Smooth muscle cell (in vitro differentiated cells): ENCODE measurements at regions not wholly inside any gene's neighbourhood (a gene's known extent, or its start where the extent isn't known, plus 50 kb on each side); places are given as distances from the start of the nearest gene placed in this dataset.

Experiments
- DNase-seq: peaks from one replicate; lab custom pipeline; 2025; ENCODE audit not compliant: unreplicated experiment; lab: John Stamatoyannopoulos, UW
- H2AFZ ChIP-seq: fragments of 200-600 bp; sonication (generic); 2 replicates; pipeline ENCODE4 v1.6.0; 2016; ENCODE audit warnings: antibody characterized with exemption, low read depth, mild to moderate bottlenecking
- H3F3A ChIP-seq: fragments of 200-600 bp; sonication (generic); 2 replicates; pipeline ENCODE4 v1.6.0; 2017; ENCODE audit warnings: antibody characterized with exemption, low read depth
- H3K27ac ChIP-seq: fragments of 200-600 bp; sonication (generic); 2 replicates; pipeline ENCODE4 v1.5.1; 2016; ENCODE audit warnings: low read depth, mild to moderate bottlenecking
- H3K27me3 ChIP-seq: fragments of 200-600 bp; sonication (generic); 2 replicates; pipeline ENCODE4 v1.6.1; 2016; ENCODE audit warnings: low read depth, mild to moderate bottlenecking
- H3K36me3 ChIP-seq: fragments of 200-600 bp; sonication (generic); 2 replicates; pipeline ENCODE4 v1.5.1; 2016; ENCODE audit warnings: low read depth
- H3K4me1 ChIP-seq: fragments of 200-600 bp; sonication (generic); 2 replicates; pipeline ENCODE4 v1.5.1; 2016; ENCODE audit warnings: low read depth
- H3K4me2 ChIP-seq: fragments of 200-600 bp; sonication (generic); 2 replicates; pipeline ENCODE4 v1.6.0; 2016; ENCODE audit warnings: mild to moderate bottlenecking
- H3K4me3 ChIP-seq: fragments of 200-600 bp; sonication (generic); 2 replicates; pipeline ENCODE4 v1.5.1; 2016; ENCODE audit warnings: mild to moderate bottlenecking
- H3K79me2 ChIP-seq: fragments of 200-600 bp; sonication (generic); 2 replicates; pipeline ENCODE4 v1.6.0; 2016; ENCODE audit warnings: low read depth, mild to moderate bottlenecking
- H3K9ac ChIP-seq: fragments of 200-600 bp; sonication (generic); 2 replicates; pipeline ENCODE4 v1.6.0; 2016; ENCODE audit warnings: low read depth
- H3K9me3 ChIP-seq: fragments of 200-600 bp; sonication (generic); replicated peaks from 2 replicates; pipeline ENCODE4 v1.5.1; 2016; ENCODE audit warnings: low read depth
- H4K20me1 ChIP-seq: fragments of 200-600 bp; sonication (generic); 2 replicates; pipeline ENCODE4 v1.6.0; 2016; ENCODE audit warnings: low read depth
- WGBS: methylation state at CpG from one replicate; pipeline ENCODE4 v1.1.7; 2016; ENCODE audit warnings: low lambda C conversion rate; 5-methylcytosine and 5-hydroxymethylcytosine counted together
- TF ChIP-seq, protein P1 (sequence below): fragments of 200-600 bp; sonication (generic); IDR thresholded peaks from 2 replicates; pipeline ENCODE4 v1.5.1; 2017; ENCODE audit warnings: borderline replicate concordance, mild to moderate bottlenecking, antibody characterized with exemption; ENCODE audit not compliant: insufficient read depth, poor library complexity, severe bottlenecking

DNA sequence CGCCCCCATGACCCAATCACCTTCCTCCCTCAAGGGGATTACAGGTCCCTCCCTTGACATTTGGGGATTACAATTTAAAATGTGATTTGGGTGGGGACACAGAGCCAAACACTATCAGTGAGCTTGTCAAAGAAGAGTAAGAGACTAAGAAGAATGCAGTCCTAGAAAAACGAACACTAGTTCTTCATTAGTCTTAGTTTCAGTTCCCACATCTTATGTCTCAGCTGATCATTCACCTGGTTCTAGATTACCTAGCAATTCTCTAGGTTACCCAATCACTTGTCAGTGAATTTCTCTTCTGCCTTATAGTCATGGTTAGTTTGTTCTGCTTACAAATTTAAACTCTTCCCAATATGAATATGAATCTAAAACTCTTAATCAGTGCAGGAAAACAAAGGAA is 251.5 kb downstream of the COX7C start:
- Histone ChIP-seq H3K4me2 (no peak overlapping the region), H3K4me3 (no peak overlapping the region), H3K27me3 (no peaks in the 10 kb centered on the region), H3F3A (no peaks in the 10 kb centered on the region), H2AFZ (no peak overlapping the region), H3K9me3 (no peaks in the 10 kb centered on the region), H3K79me2 (no peaks in the 10 kb centered on the region), H3K27ac (no peak overlapping the region), H3K9ac (no peak overlapping the region), H3K36me3 (no peaks in the 10 kb centered on the region), H3K4me1 (peaks cover 16% of the 10 kb centered on the region), H4K20me1 (no peaks in the 10 kb centered on the region)
- TF ChIP-seq, protein P1, sequence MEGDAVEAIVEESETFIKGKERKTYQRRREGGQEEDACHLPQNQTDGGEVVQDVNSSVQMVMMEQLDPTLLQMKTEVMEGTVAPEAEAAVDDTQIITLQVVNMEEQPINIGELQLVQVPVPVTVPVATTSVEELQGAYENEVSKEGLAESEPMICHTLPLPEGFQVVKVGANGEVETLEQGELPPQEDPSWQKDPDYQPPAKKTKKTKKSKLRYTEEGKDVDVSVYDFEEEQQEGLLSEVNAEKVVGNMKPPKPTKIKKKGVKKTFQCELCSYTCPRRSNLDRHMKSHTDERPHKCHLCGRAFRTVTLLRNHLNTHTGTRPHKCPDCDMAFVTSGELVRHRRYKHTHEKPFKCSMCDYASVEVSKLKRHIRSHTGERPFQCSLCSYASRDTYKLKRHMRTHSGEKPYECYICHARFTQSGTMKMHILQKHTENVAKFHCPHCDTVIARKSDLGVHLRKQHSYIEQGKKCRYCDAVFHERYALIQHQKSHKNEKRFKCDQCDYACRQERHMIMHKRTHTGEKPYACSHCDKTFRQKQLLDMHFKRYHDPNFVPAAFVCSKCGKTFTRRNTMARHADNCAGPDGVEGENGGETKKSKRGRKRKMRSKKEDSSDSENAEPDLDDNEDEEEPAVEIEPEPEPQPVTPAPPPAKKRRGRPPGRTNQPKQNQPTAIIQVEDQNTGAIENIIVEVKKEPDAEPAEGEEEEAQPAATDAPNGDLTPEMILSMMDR: no peak
- DNase-seq: no peak
- WGBS: 79% methylated on average over 2 of the region's 2 CpGs

DNA sequence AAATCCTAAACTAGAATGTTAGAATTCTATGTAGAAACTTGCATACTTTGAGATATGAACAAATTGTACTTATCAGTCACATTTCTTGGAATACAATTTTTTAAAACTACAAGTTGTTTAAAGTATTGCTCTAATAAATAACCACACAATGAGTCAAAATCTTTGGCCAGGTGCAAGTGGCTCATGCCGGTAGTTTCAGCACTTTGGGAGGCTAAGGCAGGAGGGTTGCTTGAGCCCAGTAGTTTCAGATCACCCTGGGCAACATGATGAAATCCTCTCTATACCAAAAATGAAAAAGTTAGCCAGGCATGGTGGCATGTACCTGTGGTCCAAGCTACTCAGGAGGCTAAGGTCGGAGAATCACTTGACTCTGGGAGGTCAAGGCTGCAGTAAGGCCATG is 257.8 kb downstream of the COX7C start:
- H4K20me1 ChIP-seq: no peaks in the 10 kb centered on the region
- H3K9ac ChIP-seq: no peak overlapping the region
- no peaks in the 10 kb centered on the region for H3K9me3 ChIP-seq
- H3K79me2 ChIP-seq: no peaks in the 10 kb centered on the region
- no peak overlapping the region for H3K4me2 ChIP-seq
- H3F3A ChIP-seq: no peaks in the 10 kb centered on the region
- H3K36me3 ChIP-seq: no peaks in the 10 kb centered on the region
- no peak overlapping the region for H3K27ac ChIP-seq
- no peak overlapping the region for H2AFZ ChIP-seq
- H3K4me3 ChIP-seq: no peak overlapping the region
- 92% methylated on average over 2 of the region's 2 CpGs for WGBS
- H3K27me3 ChIP-seq: no peaks in the 10 kb centered on the region
- TF ChIP-seq, protein P1: no peak
- no peaks in the 10 kb centered on the region for H3K4me1 ChIP-seq
- no peak for DNase-seq

GRCh38 chr5:86878250-86878649 is 260.5 kb downstream of the COX7C start:
- Histone ChIP-seq H3K27ac (no peak overlapping the region), H4K20me1 (no peaks in the 10 kb centered on the region), H3K79me2 (no peaks in the 10 kb centered on the region), H3K4me2 (no peak overlapping the region), H3K36me3 (no peaks in the 10 kb centered on the region), H3K9me3 (no peaks in the 10 kb centered on the region), H2AFZ (no peak overlapping the region), H3K27me3 (no peaks in the 10 kb centered on the region), H3F3A (no peaks in the 10 kb centered on the region), H3K9ac (no peak overlapping the region), H3K4me3 (no peak overlapping the region), H3K4me1 (peaks cover 5% of the 10 kb centered on the region)
- TF ChIP-seq, protein P1: no peak
- no peak for DNase-seq

DNA sequence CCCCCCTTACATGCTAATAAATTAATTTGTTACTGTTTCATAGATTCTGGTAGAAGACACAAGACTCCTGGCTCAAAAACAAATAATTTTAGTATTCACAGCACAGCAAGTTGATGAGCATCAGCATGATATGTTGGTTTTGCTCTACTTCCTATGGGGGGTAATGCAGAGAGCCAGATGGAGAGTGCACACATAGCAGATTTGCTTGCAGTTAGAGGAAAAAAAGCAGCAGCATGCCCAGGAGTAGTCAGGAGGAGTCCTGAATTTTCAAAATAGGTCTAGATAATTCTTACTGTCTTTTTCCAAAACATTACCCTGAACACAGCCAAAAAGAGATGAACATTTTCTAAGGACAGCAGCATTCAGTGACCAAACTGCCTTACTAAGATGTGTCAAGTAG is 261.3 kb downstream of the COX7C start:
- TF ChIP-seq, protein P1: no peak
- Histone ChIP-seq H3K4me1 (peaks cover 5% of the 10 kb centered on the region), H3K9me3 (no peaks in the 10 kb centered on the region), H3K36me3 (no peaks in the 10 kb centered on the region), H3K9ac (no peak overlapping the region), H3F3A (no peaks in the 10 kb centered on the region), H4K20me1 (no peaks in the 10 kb centered on the region), H3K27ac (no peak overlapping the region), H2AFZ (peak overlapping the region; percentile 26), H3K27me3 (no peaks in the 10 kb centered on the region), H3K4me2 (no peak overlapping the region), H3K4me3 (no peak overlapping the region), H3K79me2 (no peaks in the 10 kb centered on the region)
- no peak for DNase-seq
